Prostate gland (tissue), 2 donors: ENCODE measurements at regions not wholly inside any gene's neighbourhood (a gene's known extent, or its start where the extent isn't known, plus 50 kb on each side); places are given as distances from the start of the nearest gene placed in this dataset.

Experiments used
- POLR2A ChIP-seq: fragments of 450-650 bp; IDR thresholded peaks from one replicate; pipeline ENCODE4 v1.6.1; 2016; ENCODE audit warnings: antibody characterized with exemption, mild to moderate bottlenecking
- POLR2AphosphoS5 ChIP-seq: sonication (generic); formaldehyde crosslinking; IDR thresholded peaks from one replicate; pipeline ENCODE4 v1.6.1; 2017; ENCODE audit warnings: antibody characterized with exemption
- TF ChIP-seq, protein P1 (sequence below), 4 experiments: fragments of 200-600 bp in 2 of 4; fragments of 450-650 bp in 2 of 4; sonication (generic) in 2 of 4; IDR thresholded peaks; 1 replicate in 3 of 4; 2 replicates in 1 of 4; pipeline ENCODE4 v1.5.1; 2016 to 2019; ENCODE audit warnings: antibody characterized with exemption in 4 of 4, mild to moderate bottlenecking in 2 of 4, moderate library complexity in 2 of 4

DNA sequence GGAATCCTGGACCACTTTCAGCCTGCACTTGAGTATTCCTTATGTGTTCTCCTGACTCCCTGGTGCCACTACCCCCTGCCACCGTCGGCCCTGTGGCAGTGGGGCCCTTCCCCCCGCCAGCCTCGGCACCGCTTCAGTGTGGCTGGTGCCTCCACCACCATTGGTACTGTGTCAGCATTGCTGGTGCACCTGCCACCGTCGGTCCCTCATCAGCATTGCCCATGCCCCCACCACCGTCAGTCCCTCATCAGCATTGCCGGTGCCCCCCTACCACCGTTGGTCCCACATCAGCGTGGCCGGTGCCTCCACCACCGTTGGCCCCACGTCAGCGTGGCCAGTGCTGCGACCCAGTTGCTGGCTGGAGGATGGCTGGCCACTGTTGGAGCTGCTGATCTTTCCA lies 228.5 kb downstream of the TM9SF2 start:
- TF ChIP-seq POLR2A = no peak
- TF ChIP-seq POLR2AphosphoS5 = no peak
- TF ChIP-seq, protein P1, sequence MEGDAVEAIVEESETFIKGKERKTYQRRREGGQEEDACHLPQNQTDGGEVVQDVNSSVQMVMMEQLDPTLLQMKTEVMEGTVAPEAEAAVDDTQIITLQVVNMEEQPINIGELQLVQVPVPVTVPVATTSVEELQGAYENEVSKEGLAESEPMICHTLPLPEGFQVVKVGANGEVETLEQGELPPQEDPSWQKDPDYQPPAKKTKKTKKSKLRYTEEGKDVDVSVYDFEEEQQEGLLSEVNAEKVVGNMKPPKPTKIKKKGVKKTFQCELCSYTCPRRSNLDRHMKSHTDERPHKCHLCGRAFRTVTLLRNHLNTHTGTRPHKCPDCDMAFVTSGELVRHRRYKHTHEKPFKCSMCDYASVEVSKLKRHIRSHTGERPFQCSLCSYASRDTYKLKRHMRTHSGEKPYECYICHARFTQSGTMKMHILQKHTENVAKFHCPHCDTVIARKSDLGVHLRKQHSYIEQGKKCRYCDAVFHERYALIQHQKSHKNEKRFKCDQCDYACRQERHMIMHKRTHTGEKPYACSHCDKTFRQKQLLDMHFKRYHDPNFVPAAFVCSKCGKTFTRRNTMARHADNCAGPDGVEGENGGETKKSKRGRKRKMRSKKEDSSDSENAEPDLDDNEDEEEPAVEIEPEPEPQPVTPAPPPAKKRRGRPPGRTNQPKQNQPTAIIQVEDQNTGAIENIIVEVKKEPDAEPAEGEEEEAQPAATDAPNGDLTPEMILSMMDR (IDR thresholded peaks at IDR 0.05) = no peak
